CD4-positive, alpha-beta T cell treated with Interleukin-17A for 1 hour (primary cell): ENCODE measurements at regions not wholly inside any gene's neighbourhood (a gene's known extent, or its start where the extent isn't known, plus 50 kb on each side); places are given as distances from the start of the nearest gene placed in this dataset.

ENCODE experiments used
- DNase-seq: peaks from one replicate; pipeline ENCODE4 v3.0.0-alpha.2; 2020

DNA sequence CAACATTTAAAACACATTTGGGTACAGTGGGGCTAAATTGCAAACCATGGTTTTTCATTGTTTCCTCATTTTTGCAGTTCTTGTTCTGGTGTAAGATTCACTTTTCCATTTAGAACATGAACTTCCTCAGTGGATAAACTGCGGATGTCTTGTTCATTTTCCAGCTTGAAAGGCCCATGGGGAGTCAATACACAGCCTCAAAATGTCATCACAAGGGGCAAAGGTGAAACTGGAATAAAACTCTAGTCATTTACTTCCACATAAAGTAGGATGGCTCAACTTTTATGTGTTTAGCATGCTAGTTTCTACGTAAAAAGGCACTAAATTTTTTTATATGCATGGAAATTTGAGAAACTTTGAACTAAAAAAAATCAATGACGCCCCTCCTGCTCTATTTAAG is 718.8 kb downstream of the TLR4 start:
- DNase-seq = no peak

DNA sequence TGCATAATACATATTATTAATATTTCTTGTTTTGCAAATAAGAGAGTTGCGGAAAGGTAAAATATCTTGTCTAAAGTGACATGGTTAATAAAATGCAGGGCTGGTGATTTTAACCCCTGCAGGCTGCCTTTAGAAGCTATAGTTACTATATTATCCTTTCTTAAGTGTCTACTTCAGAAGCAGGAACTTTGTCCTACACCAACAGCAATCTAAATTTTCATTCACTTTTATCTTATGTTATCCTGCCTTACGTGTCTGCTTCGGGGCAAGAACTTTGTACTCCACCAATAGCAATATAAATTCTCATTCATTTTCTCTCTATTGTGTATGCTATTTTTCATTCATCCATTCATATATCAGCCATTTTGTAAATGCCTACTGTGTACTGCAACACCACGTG is 719.5 kb downstream of the TLR4 start:
- DNase-seq = no peak

DNA sequence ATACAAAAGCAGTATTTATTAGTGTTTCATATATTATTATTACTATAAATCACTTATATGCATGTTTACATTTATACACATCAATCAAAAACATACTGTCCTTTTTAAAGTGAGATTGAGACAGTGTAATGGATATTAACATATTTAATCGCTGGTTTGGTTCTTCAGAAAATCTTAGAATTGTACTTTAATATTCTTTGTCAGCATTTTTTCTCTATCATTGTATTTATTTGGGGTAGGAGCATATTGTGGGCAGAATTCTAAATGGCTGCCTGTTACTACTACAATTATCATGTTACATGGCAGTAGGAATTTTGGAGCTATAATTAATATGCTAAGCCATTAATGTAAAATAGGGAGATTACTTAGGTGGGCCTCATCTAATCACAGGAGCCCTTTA is 722.6 kb downstream of the TLR4 start:
- DNase-seq = no peak

DNA sequence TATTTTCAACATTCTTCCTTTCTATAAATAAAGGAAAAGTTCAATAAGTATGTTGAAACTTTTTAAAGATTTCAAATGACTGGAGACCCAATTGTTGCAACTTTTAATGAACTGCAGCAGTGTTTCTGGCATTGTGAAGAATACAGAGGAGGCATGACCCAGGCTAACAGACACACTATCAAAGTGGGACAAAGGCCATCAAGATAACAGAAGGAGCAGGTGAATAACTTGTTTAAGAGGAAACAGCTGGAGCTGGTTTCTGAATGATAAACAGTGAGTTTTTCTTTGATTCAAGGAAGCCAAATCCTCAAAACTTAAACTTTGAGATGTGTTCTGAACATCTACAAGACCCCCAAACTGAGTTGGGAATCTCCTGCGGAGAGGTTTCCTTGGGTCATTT is 734.6 kb downstream of the TLR4 start:
- no peak for DNase-seq

DNA sequence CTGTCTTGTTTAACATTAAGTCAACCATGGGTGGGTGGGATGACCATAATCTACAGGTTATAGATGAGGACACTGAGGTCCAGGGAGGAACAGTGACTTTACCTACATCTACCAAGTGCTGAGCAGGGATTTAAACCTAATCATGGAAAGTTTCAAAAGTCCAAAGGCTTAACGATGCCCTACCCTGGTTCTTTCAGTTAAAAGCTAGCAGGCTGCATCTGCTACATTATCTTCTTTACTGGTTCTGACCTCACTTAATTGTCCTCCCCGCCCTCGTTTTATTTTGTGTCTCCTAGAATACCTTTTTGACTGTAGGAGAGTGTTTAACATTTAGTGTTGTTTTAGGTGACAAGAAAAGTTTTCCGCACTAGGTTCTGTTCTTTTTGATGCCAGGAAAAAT is 735.2 kb downstream of the TLR4 start:
- DNase-seq = no peak

DNA sequence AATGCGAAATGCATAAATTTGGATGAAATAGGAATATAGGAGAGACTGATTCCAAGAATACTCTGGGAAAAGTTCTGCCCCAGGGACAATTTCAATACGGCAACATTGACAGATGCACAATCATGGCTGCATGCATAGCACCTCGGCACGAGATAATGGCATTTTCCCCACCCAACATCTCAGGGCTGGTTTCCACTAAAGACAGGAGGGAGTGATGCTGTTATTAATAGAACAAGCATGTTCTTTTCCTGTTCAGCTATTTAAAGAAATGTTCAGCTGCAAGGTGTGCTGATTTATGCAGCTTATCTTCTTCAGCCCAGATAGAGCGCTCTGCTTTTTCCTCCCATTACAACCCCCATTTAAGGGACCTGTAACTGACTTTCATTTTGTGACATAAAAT is 740.2 kb downstream of the TLR4 start:
- DNase-seq = no peak

DNA sequence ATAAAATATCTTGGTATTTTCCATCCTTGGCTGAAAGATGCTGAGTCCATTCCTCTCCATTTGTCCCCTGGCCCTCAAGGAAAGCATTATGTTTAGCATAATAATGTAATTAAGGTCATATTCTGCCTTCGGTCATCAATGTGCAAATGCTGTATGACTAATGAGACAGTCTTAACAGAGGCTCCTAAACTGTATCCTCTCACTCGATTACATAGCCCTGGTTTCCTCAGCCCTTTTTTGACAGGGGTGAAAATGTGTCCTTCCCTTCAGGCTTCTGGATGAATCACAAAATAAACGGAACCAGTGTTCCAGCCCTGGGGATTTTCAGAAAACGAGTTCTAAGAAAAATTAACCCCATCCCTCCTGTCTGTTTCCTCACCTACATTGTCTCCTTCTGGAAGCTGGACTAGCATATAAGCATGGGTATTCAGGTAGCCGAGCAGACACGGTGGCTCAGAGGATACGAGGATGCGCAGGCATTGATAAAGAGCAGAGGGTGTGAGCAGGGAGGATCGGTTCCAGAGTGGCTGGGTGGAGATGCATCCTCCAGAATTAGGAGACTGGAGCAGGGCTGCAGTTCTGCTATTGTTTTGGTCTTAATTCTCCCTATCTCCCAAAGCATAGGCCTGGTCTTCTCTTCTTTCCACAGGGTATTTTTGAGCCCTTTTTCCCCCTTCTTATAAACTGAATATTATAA is 742.9 kb downstream of the TLR4 start:
- DNase-seq = no peak

DNA sequence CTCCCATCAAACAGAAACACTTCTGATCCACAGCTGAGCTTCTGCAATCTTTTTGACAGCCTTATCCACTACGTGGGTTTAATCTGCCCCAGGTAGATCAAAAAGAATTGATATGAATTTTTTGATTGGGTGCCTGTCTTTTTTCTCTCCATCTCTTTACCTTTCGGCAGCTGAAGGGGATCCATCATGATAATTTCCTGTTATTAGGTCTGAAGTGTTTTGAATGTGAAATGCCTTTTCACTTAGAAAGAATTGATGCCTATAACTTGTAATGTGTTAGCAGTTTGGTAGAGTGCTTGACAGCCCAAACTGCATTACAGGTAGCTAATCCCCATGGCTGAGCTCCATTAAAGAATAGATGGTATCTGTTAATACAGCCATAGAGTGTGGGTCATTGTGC is 745.4 kb downstream of the TLR4 start:
- no peak for DNase-seq

DNA sequence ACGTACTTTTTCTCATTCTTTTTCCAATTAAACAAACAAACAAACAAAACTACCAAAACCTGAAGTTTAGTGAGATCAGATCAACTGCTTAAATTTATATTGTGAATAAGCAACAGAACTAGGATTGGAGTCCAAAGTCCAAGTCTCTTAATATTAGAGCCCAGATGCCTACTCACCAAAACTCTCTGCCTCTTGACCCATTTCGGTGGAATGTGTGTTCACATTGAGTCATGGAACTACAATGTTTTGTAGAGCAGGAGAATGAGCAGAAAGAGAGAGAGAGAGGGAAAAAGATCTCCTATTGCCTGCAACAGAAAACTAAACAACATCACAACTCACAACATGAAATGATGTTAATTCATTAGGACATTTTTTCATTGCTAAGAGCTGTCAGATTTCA is 751.1 kb downstream of the TLR4 start:
- DNase-seq = no peak

DNA sequence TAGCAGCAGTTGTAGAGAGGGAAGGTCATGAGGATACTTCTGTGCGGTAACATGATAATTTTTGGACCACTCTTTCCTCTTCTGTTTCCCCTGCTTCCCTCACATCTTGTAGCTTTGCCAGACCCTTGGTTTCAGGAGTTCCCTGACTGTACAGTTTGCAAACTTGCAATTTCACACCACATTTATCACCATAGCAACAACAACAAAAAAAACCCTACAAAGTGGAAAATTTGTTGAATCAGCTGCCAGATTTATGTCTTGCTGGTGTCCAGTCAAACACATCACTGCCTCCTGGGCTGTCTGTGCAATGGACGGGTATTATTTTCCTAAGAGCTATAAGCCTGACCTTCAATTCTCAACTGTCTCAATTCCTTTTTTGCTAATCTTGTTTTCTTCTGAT is 751.6 kb downstream of the TLR4 start:
- DNase-seq = no peak

DNA sequence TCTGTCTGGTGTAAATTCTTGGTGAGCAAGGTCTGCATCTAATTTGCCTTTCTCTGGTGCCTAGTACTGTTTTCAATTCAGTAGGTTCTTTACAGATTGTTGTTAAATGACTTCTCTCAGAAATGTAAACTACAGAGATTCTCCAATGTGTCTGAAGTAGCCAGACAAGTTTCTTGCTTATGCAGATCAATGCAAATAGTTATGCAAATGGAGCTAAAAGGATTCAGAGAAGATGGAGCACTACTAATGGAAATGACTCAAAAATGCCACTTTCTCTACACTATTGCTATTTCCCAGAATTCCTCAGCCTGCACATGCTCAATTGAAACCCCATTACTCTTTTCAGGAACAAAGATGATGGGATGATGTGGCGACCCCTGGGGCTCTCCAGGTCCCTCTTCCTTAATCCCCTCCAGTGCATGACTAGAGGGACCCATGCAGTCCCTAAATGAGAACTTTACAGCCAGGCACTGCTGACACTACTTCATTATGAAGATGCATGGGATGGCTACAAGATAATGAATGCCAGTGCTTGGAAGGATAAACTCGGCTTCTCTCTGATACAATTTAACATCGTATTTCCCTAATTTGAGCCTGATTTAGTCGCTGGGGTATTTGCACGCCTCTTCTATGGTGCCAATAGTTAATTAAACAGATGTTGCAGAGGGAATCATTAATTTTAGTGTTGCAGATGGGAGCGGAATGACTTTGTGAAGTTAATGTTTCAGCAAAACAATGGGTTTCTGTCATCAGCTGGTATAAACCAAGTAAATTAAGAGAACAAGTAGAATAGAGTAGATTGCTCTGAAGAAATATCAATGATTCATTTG is 753.2 kb downstream of the TLR4 start:
- DNase-seq = no peak

DNA sequence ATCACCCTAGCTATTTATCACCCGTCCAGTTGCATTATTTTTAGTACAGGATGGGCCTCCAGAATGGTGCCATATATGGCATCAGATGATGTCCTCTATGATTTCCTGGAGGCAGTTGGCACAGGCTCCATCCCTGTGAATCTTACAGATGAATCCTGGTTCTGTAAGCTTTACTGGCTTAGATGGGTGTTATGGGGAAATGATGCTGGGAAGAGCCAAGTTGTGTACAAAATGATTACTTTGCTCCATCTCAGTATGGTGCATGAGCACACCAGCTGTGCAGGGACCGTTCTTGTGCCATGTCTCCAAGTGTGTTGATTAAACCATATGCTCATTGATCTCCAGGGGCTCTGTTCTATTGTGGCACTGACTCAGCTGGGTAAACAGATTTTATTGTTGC is 755.7 kb downstream of the TLR4 start:
- no peak for DNase-seq

DNA sequence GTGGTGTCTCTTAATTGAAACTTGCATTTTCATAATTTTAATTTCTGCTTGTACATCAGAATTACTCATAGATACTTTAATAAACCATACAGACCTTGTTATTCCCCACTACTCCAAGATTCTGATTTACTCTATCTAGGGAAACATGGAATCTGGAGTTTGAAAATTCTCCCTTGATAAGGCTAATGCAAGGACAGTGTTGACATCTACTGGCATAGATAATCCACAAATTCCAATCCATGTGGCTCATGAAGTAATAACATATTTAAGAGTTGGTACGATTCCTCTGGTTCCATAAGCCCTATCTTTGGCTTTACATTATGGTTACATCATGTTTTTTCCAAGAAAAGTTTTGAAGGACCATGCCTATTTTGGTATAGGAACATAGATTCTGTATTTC is 759.2 kb downstream of the TLR4 start:
- no peak for DNase-seq

DNA sequence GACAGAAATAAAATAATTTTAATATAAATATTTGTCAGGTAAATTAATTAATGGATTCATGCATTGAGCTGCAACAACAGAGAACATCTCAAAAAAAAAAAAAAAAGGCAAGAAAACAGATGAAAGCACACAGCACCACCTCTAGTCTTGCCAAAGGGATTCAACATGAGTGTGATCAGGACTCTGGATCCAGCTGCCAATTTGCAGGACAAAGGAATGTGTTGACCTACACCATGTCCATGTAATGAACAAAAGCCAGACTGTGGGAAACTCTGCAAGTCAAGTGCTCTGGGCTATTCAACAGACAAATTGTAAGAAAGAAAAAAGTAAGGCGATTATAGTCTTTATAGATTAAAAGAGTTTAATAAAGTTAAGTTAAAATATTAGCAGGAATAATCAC is 769.3 kb downstream of the TLR4 start:
- DNase-seq = no peak

DNA sequence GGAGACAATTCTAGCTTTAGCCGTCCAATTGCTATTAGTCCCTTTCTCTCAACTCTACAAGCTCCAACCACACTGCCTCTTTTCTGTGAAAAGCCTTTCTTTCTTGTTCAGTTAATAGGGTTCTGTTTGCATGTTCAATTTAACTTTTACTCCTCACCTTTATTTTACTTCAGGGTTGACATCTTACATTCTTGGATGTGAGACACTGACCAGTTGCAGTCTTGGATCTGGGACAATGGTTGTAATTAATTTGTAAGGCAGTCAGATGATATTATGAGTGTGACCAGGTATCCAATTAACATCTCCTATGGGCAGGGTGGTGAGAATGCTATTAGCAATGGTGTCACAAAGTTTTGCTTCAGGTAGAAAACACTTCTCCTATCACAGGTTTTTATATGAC is 774.5 kb downstream of the TLR4 start:
- no peak for DNase-seq

DNA sequence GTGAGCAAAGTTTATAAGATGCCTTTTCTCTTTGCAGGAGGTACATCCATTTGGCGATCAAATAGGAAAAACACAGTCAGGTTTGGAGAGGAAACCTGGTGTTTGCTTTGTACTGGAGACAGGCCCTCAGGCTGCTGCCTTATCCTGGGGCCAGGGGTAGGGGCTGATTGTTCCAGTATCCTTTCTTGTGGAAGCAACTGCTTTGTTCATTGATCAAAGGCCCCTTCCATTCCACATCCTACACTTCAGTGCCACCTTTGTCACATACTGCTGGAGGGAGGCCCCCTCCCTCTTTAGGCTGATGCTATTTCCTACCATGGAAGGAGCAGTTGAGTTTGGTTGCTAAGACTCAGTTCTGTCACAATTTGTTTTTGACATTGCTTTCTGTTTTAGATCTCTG is 778.1 kb downstream of the TLR4 start:
- DNase-seq = no peak

DNA sequence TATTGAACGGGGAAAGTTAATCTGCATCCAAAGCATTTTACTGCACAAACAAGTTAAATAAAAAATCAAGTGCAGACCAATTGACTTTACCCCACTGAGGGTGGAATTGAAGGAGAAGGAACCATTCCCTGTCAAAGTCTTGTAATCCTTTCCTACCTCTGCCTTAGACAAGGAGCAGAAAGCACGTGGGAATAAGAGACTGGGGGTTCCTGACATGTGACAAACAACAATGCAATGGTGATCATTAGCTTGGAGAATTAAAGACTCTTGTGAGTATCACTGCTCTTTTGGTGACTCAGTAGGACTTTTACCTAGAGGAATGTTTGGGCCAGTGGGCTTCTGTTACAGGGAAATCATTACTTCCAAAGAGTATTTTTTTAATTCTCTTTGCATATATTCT is 779.5 kb downstream of the TLR4 start:
- DNase-seq = no peak

DNA sequence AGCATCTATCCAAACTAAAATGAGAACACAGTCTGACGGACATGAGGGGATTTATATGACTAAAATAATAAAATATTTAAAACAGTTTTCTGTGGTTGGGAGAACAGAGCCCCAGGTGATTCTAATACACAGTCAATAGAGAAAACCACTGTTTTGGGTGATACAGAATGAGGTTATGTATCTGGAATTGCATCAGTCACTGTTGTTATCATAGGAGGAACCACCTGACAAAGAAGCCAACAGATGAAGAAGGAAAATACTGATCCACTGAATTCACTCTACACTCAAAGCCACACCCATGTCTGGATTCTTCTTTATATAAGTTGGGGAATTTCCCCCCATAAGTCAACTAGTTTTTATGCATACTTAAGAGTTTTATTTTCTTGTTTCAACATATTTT is 799.0 kb downstream of the TLR4 start:
- no peak for DNase-seq

DNA sequence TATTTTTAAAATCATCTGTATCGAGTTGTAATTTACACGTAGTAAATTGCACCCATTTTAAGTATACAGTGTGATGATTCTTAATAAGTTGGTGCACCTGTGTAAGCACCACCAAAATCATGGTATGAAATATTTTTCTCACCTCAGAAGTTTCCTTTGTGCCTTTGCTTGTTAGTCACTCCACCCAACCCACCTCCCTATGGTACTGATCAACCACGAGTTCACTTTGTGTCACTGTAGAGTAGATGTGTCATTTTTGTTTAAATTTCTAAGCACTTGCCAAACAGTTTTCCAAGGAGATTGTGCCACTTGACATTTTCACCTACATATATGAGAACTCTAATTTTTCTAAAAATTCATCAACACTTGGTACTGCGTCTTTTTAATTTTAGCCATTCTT is 806.5 kb downstream of the TLR4 start:
- DNase-seq = no peak

DNA sequence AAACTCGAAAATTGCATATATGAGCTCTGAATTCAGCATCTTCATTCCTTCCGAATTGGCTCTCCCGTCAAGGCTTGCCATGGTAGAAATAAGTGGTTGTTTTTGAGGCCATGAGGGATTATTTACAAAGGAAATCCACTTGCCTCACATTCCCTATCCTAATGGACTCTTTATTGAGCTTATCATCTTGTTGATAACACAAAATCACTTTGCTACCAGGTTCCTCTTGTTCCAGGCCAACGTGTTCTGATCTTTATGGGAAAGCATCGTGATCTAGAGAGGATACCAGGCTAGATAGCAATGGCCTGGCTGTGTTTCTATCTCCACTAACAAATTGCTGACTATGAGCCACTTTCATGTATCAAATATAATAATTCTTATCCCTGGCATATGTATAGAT is 811.7 kb downstream of the TLR4 start:
- no peak for DNase-seq

DNA sequence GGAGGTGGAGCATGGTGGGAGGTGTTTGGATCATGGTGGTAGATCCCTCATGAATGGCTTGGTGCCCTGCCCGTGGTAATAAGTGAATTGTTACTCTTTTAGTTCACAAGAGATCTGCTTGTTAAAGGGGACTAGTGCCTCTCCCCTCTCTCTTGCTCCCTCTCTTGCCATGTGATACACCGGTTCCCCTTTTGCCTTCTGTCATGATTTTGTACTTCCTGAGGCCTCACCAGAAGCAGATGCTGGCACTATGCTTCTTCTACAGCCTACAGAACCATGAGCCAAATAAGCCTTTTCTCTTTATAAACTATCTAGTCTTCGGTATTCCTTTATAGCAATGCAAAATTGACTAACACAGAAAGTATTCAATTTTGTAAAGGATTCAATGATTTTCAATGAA is 817.1 kb downstream of the TLR4 start:
- DNase-seq = no peak

DNA sequence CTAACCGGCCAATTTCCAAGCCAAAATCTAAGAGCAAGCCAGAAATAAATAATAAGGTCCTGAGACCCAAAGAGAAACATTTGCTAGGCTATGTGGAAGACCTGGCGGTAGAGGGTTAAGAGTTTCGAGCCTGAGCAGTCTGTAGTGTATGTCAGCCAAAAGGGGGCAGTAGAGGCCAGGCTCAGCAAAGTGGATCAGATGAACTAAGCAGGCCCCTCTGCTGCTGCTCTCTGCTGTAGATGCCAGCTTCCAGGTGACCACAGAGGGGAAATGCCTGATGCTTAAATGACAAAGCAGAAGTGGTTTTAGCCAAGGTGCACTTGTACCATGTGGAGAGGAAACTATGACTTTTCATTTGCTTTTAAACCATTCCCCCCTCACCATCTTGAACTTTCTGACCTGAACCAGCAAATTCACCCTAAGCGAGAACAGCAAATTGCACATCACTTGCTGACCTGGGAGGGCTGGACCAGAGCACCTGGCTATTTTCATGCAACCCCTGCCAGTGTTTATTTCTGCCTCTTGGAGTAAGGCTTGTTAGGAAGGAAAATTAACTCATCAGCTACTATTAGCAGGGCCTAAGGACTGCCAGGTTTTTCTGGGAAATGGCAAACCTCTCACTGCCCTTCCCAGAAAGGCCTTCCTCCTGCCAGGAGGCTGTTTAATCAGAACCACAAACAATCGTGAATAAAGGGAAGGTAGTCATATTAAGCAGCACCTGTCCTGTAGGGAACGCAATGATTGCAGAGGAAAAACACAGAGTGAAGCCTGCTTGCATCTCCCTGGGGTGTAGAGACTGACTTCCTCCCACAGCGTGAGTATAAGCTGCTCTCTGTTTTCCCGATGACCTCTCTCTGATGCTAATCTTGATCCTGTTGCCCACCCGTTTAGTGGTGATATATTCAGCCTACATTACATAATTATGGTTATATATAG is 818.2 kb downstream of the TLR4 start:
- DNase-seq = no peak

DNA sequence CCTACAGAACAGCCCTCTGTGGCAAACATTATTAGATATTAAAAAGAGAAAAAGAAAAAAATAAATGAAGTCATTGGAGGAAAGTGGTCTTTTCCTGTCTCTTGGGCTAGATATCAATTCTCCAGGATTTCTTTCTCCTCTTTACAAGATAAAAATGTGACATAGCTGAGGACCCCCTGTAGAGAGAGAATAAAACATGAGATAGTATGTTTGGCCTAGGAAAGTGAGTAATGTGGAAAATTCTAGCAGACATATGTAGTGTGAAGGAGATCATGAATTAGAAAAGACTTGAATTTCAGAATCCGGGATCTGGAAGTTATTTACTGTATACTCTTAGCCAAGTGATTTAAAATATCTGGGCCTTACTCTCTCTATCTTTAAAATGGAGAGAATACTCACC is 823.1 kb downstream of the TLR4 start:
- DNase-seq = no peak

DNA sequence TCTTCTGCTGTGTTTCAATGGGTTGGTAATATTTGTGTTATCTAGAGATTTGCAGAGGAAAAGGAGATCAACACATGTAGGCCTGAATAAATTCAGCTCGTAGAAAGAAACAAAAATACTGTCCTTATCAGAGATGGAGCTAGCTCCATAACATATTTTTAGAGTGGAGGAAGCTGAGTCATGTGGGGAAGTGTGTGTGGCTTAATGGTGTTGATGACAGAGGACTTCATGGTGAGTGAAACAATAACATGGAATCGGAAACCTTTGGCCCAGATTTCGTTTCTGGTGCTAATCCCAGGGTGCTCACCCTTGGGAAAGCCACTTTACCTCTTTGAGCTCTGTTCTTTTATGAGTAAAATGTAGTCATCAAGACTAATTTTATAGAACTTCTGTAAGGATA is 825.0 kb downstream of the TLR4 start:
- no peak for DNase-seq
